ENCODE measurements at regions not wholly inside any gene's neighbourhood (a gene's known extent, or its start where the extent isn't known, plus 50 kb on each side); places are given as distances from the start of the nearest gene placed in this dataset.

GRCh38 chr9:3716415-3716814 is 190.6 kb upstream of the RFX3 start:
- no peak overlapping the region for H3K4me3 Mint-ChIP-seq
- ChIA-PET CTCF (interaction anchor here (1.7 kb wide), 1 partner anchor 475 kb away, joined by 4 read pairs; no protein-coding TSS in a partner anchor), POLR2A (no interaction called here)
- ATAC-seq (no peak), DNase-seq (no peak)
- no peaks in the 10 kb centered on the region for H3K9me3 Mint-ChIP-seq (ENCODE audit: insufficient read depth)
- peaks cover 11% of the 10 kb centered on the region for H3K27me3 Mint-ChIP-seq (ENCODE audit: low read depth)
- H3K36me3 Mint-ChIP-seq (ENCODE audit: low read depth): no peaks in the 10 kb centered on the region
- no peaks in the 10 kb centered on the region for H3K4me1 Mint-ChIP-seq (ENCODE audit: low read depth)
- no peak overlapping the region for H3K27ac Mint-ChIP-seq

GRCh38 chr9:3708751-3709150 is 182.9 kb upstream of the RFX3 start:
- H3K4me1 Mint-ChIP-seq (ENCODE audit: low read depth): no peaks in the 10 kb centered on the region
- H3K27ac Mint-ChIP-seq: no peak overlapping the region
- H3K4me3 Mint-ChIP-seq: no peak overlapping the region
- H3K27me3 Mint-ChIP-seq (ENCODE audit: low read depth): peaks cover 6% of the 10 kb centered on the region
- ATAC-seq: no peak
- ChIA-PET POLR2A (no interaction called here), CTCF (no interaction called here)
- no peaks in the 10 kb centered on the region for H3K9me3 Mint-ChIP-seq (ENCODE audit: insufficient read depth)
- no peak for DNase-seq
- H3K36me3 Mint-ChIP-seq (ENCODE audit: low read depth): no peaks in the 10 kb centered on the region

- CTCF ChIA-PET: no interaction called here
- no peak overlapping the region for H3K27ac Mint-ChIP-seq
- DNase-seq: no peak
- peaks cover 10% of the 10 kb centered on the region for H3K27me3 Mint-ChIP-seq (ENCODE audit: low read depth)
- H3K4me3 Mint-ChIP-seq: no peak overlapping the region
- no peaks in the 10 kb centered on the region for H3K4me1 Mint-ChIP-seq (ENCODE audit: low read depth)
- ATAC-seq: no peak
- POLR2A ChIA-PET: no interaction called here
- H3K36me3 Mint-ChIP-seq (ENCODE audit: low read depth): no peaks in the 10 kb centered on the region
- no peaks in the 10 kb centered on the region for H3K9me3 Mint-ChIP-seq (ENCODE audit: insufficient read depth)
These were observed 179.1 kb upstream of the RFX3 start for GRCh38 chr9:3704890-3705289.

GRCh38 chr9:3700772-3701171 is 175.0 kb upstream of the RFX3 start:
- H3K36me3 Mint-ChIP-seq (ENCODE audit: low read depth): no peaks in the 10 kb centered on the region
- ATAC-seq (no peak), DNase-seq (no peak)
- H3K4me1 Mint-ChIP-seq (ENCODE audit: low read depth): no peaks in the 10 kb centered on the region
- CTCF ChIA-PET: interaction anchor here (1.0 kb wide), 1 partner anchor 19 kb away, joined by 3 read pairs; no protein-coding TSS in a partner anchor
- no peak overlapping the region for H3K4me3 Mint-ChIP-seq
- peaks cover 17% of the 10 kb centered on the region for H3K27me3 Mint-ChIP-seq (ENCODE audit: low read depth)
- H3K27ac Mint-ChIP-seq: no peak overlapping the region
- H3K9me3 Mint-ChIP-seq (ENCODE audit: insufficient read depth): no peaks in the 10 kb centered on the region
- POLR2A ChIA-PET: no interaction called here

- CTCF ChIA-PET: interaction anchor here (1.0 kb wide), 1 partner anchor 20 kb away, joined by 3 read pairs; no protein-coding TSS in a partner anchor
- Mint-ChIP-seq H3K36me3 (ENCODE audit: low read depth) (no peaks in the 10 kb centered on the region), H3K9me3 (ENCODE audit: insufficient read depth) (no peaks in the 10 kb centered on the region), H3K4me1 (ENCODE audit: low read depth) (no peaks in the 10 kb centered on the region), H3K27me3 (ENCODE audit: low read depth) (peaks cover 17% of the 10 kb centered on the region), H3K27ac (no peak overlapping the region), H3K4me3 (no peak overlapping the region)
- POLR2A ChIA-PET: no interaction called here
- DNase-seq (no peak), ATAC-seq (no peak)
These were observed 174.1 kb upstream of the RFX3 start for GRCh38 chr9:3699883-3700282.

- no peaks in the 10 kb centered on the region for H3K4me1 Mint-ChIP-seq (ENCODE audit: low read depth)
- H3K9me3 Mint-ChIP-seq (ENCODE audit: insufficient read depth): no peaks in the 10 kb centered on the region
- ChIA-PET POLR2A (no interaction called here), CTCF (no interaction called here)
- no peaks in the 10 kb centered on the region for H3K36me3 Mint-ChIP-seq (ENCODE audit: low read depth)
- H3K4me3 Mint-ChIP-seq: no peak overlapping the region
- no peak overlapping the region for H3K27ac Mint-ChIP-seq
- DNase-seq: no peak
- ATAC-seq: no peak
- H3K27me3 Mint-ChIP-seq (ENCODE audit: low read depth): peaks cover 15% of the 10 kb centered on the region
These were observed 172.7 kb upstream of the RFX3 start for GRCh38 chr9:3698531-3698930.

- no peaks in the 10 kb centered on the region for H3K9me3 Mint-ChIP-seq (ENCODE audit: insufficient read depth)
- ATAC-seq (no peak), DNase-seq (no peak)
- CTCF ChIA-PET: no interaction called here
- POLR2A ChIA-PET: no interaction called here
- no peaks in the 10 kb centered on the region for H3K36me3 Mint-ChIP-seq (ENCODE audit: low read depth)
- no peak overlapping the region for H3K27ac Mint-ChIP-seq
- H3K4me3 Mint-ChIP-seq: no peak overlapping the region
- H3K27me3 Mint-ChIP-seq (ENCODE audit: low read depth): peaks cover 15% of the 10 kb centered on the region
- H3K4me1 Mint-ChIP-seq (ENCODE audit: low read depth): no peaks in the 10 kb centered on the region
These were observed 172.3 kb upstream of the RFX3 start for GRCh38 chr9:3698076-3698475.

- no peak for ATAC-seq
- no peak overlapping the region for H3K4me3 Mint-ChIP-seq
- POLR2A ChIA-PET: no interaction called here
These were observed 170.6 kb upstream of the RFX3 start for GRCh38 chr9:3696368-3696767.

GRCh38 chr9:3692606-3693005 is 166.8 kb upstream of the RFX3 start:
- H3K4me3 Mint-ChIP-seq: no peak overlapping the region
- H3K27ac Mint-ChIP-seq: no peak overlapping the region
- no peaks in the 10 kb centered on the region for H3K36me3 Mint-ChIP-seq (ENCODE audit: low read depth)
- DNase-seq (no peak), ATAC-seq (no peak)
- no peaks in the 10 kb centered on the region for H3K4me1 Mint-ChIP-seq (ENCODE audit: low read depth)
- no peaks in the 10 kb centered on the region for H3K9me3 Mint-ChIP-seq (ENCODE audit: insufficient read depth)
- CTCF ChIA-PET: no interaction called here
- POLR2A ChIA-PET: no interaction called here
- H3K27me3 Mint-ChIP-seq (ENCODE audit: low read depth): peaks cover 5% of the 10 kb centered on the region

More at GRCh38 chr9:3696368-3696767, 170.6 kb upstream of the RFX3 start:
- Mint-ChIP-seq H3K4me1 (ENCODE audit: low read depth) (no peaks in the 10 kb centered on the region), H3K9me3 (ENCODE audit: insufficient read depth) (no peaks in the 10 kb centered on the region), H3K36me3 (ENCODE audit: low read depth) (no peaks in the 10 kb centered on the region), H3K27ac (no peak overlapping the region), H3K27me3 (ENCODE audit: low read depth) (peaks cover 14% of the 10 kb centered on the region)
- CTCF ChIA-PET: no interaction called here
- no peak for DNase-seq

- DNase-seq (no peak), ATAC-seq (no peak)
- Mint-ChIP-seq H3K27me3 (ENCODE audit: low read depth) (no peaks in the 10 kb centered on the region), H3K9me3 (ENCODE audit: insufficient read depth) (no peaks in the 10 kb centered on the region), H3K27ac (no peak overlapping the region), H3K36me3 (ENCODE audit: low read depth) (no peaks in the 10 kb centered on the region), H3K4me1 (ENCODE audit: low read depth) (no peaks in the 10 kb centered on the region), H3K4me3 (no peak overlapping the region)
- CTCF ChIA-PET: no interaction called here
- POLR2A ChIA-PET: no interaction called here
These were observed 163.8 kb upstream of the RFX3 start for GRCh38 chr9:3689555-3689954.

- H3K4me3 Mint-ChIP-seq: no peak overlapping the region
- DNase-seq (no peak), ATAC-seq (no peak)
- ChIA-PET CTCF (no interaction called here), POLR2A (no interaction called here)
- H3K4me1 Mint-ChIP-seq (ENCODE audit: low read depth): no peaks in the 10 kb centered on the region
- H3K27me3 Mint-ChIP-seq (ENCODE audit: low read depth): no peaks in the 10 kb centered on the region
- no peaks in the 10 kb centered on the region for H3K9me3 Mint-ChIP-seq (ENCODE audit: insufficient read depth)
- no peaks in the 10 kb centered on the region for H3K36me3 Mint-ChIP-seq (ENCODE audit: low read depth)
- H3K27ac Mint-ChIP-seq: no peak overlapping the region
These were observed 161.3 kb upstream of the RFX3 start for GRCh38 chr9:3687145-3687544.

GRCh38 chr9:3682186-3682585 is 156.4 kb upstream of the RFX3 start:
- CTCF ChIA-PET: no interaction called here
- Mint-ChIP-seq H3K9me3 (ENCODE audit: insufficient read depth) (no peaks in the 10 kb centered on the region), H3K27me3 (ENCODE audit: low read depth) (no peaks in the 10 kb centered on the region), H3K4me3 (no peak overlapping the region), H3K4me1 (ENCODE audit: low read depth) (no peaks in the 10 kb centered on the region), H3K27ac (no peak overlapping the region), H3K36me3 (ENCODE audit: low read depth) (no peaks in the 10 kb centered on the region)
- ATAC-seq (no peak), DNase-seq (no peak)
- POLR2A ChIA-PET: no interaction called here

- no peaks in the 10 kb centered on the region for H3K9me3 Mint-ChIP-seq (ENCODE audit: insufficient read depth)
- H3K4me3 Mint-ChIP-seq: no peak overlapping the region
- DNase-seq: no peak
- no peak overlapping the region for H3K27ac Mint-ChIP-seq
- no peak for ATAC-seq
- H3K27me3 Mint-ChIP-seq (ENCODE audit: low read depth): no peaks in the 10 kb centered on the region
- ChIA-PET POLR2A (no interaction called here), CTCF (no interaction called here)
- no peaks in the 10 kb centered on the region for H3K4me1 Mint-ChIP-seq (ENCODE audit: low read depth)
- H3K36me3 Mint-ChIP-seq (ENCODE audit: low read depth): no peaks in the 10 kb centered on the region
These were observed 151.7 kb upstream of the RFX3 start for GRCh38 chr9:3677541-3677940.
